SK-N-SH treated with all-trans-retinoic acid at 6 μM for 48 hours (cell line): ENCODE measurements at regions not wholly inside any gene's neighbourhood (a gene's known extent, or its start where the extent isn't known, plus 50 kb on each side); places are given as distances from the start of the nearest gene placed in this dataset.

ENCODE experiments used
- ATAC-seq: fragments of 200-7000 bp; cut with Tn5 transposase; 3 replicates; pipeline ENCODE4 v1.9.1; 2020; ENCODE audit warnings: mild to moderate bottlenecking, moderate library complexity
- ARNTL ChIP-seq: fragments of 450-650 bp; formaldehyde crosslinking; IDR thresholded peaks from 2 replicates; pipeline ENCODE4 v1.5.0; 2020; ENCODE audit warnings: low read depth, mild to moderate bottlenecking, moderate library complexity, borderline replicate concordance
- BACH2 ChIP-seq: fragments of 250-450 bp; sonication (Bioruptor Pico); IDR thresholded peaks from 2 replicates; pipeline ENCODE4 v1.9.0; 2021; ENCODE audit warnings: mild to moderate bottlenecking, borderline replicate concordance
- CREB5 ChIP-seq: fragments of 250-450 bp; sonication (Bioruptor Pico); IDR thresholded peaks from 2 replicates; pipeline ENCODE4 v1.5.1; 2020; ENCODE audit warnings: low read depth, mild to moderate bottlenecking, moderate library complexity
- CSDC2 ChIP-seq: fragments of 250-450 bp; sonication (Bioruptor Pico); IDR thresholded peaks from 2 replicates; pipeline ENCODE4 v1.5.0; 2020; ENCODE audit warnings: mild to moderate bottlenecking, moderate library complexity
- CSRNP3 ChIP-seq: fragments of 250-450 bp; sonication (Bioruptor Pico); IDR thresholded peaks from 2 replicates; pipeline ENCODE4 v1.5.1; 2021; ENCODE audit warnings: mild to moderate bottlenecking, moderate library complexity
- ESRRG ChIP-seq: fragments of 250-450 bp; sonication (Bioruptor Pico); IDR thresholded peaks from 2 replicates; pipeline ENCODE4 v1.6.1; 2021; ENCODE audit warnings: mild to moderate bottlenecking
- GLIS3 ChIP-seq: fragments of 250-450 bp; sonication (Bioruptor Pico); IDR thresholded peaks from 2 replicates; pipeline ENCODE4 v1.5.0; 2020; ENCODE audit warnings: mild to moderate bottlenecking, moderate library complexity
- ISL1 ChIP-seq: fragments of 250-450 bp; sonication (Bioruptor Pico); IDR thresholded peaks from 2 replicates; pipeline ENCODE4 v2.1.2; 2022; ENCODE audit warnings: mild to moderate bottlenecking, moderate library complexity
- POU6F1 ChIP-seq: fragments of 250-450 bp; sonication (Bioruptor Pico); IDR thresholded peaks from 2 replicates; pipeline ENCODE4 v1.8.0; 2021; ENCODE audit warnings: low read depth, mild to moderate bottlenecking, moderate library complexity, borderline replicate concordance
- PPARA ChIP-seq: fragments of 250-450 bp; sonication (Bioruptor Pico); IDR thresholded peaks from 2 replicates; pipeline ENCODE4 v1.5.0; 2020; ENCODE audit warnings: mild to moderate bottlenecking, borderline replicate concordance
- RARB ChIP-seq: fragments of 250-450 bp; sonication (Bioruptor Pico); IDR thresholded peaks from 2 replicates; pipeline ENCODE4 v1.8.0; 2021; ENCODE audit warnings: mild to moderate bottlenecking, moderate library complexity
- TCF4 ChIP-seq: fragments of 250-450 bp; sonication (Bioruptor Pico); IDR thresholded peaks from 2 replicates; pipeline ENCODE4 v1.8.0; 2021; ENCODE audit warnings: mild to moderate bottlenecking, moderate library complexity, borderline replicate concordance
- TOX ChIP-seq: fragments of 250-450 bp; sonication (Bioruptor Pico); IDR thresholded peaks from 2 replicates; pipeline ENCODE4 v1.8.0; 2021; ENCODE audit warnings: mild to moderate bottlenecking, moderate library complexity, borderline replicate concordance
- TSHZ2 ChIP-seq: fragments of 250-450 bp; sonication (Bioruptor Pico); IDR thresholded peaks from 2 replicates; pipeline ENCODE4 v1.5.0; 2020; ENCODE audit warnings: mild to moderate bottlenecking, moderate library complexity
- ZC3H10 ChIP-seq: fragments of 250-450 bp; sonication (Bioruptor Pico); IDR thresholded peaks from 2 replicates; pipeline ENCODE4 v1.5.1; 2021; ENCODE audit warnings: mild to moderate bottlenecking, moderate library complexity
- ZFP3 ChIP-seq: fragments of 250-450 bp; sonication (Bioruptor Pico); IDR thresholded peaks from 2 replicates; pipeline ENCODE4 v1.5.0; 2020; ENCODE audit warnings: mild to moderate bottlenecking, moderate library complexity
- ZFP30 ChIP-seq: fragments of 450-650 bp; formaldehyde crosslinking; IDR thresholded peaks from 2 replicates; pipeline ENCODE4 v1.5.0; 2022; ENCODE audit warnings: mild to moderate bottlenecking, moderate library complexity
- ZNF70 ChIP-seq: fragments of 450-650 bp; formaldehyde crosslinking; IDR thresholded peaks from 2 replicates; pipeline ENCODE4 v1.5.0; 2020; ENCODE audit warnings: mild to moderate bottlenecking, moderate library complexity
- ZNF8 ChIP-seq: fragments of 450-650 bp; formaldehyde crosslinking; IDR thresholded peaks from 2 replicates; pipeline ENCODE4 v1.5.0; 2020; ENCODE audit warnings: mild to moderate bottlenecking, moderate library complexity
- TF ChIP-seq, protein P1 (sequence below): fragments of 250-450 bp; sonication (Bioruptor Pico); IDR thresholded peaks from 2 replicates; pipeline ENCODE4 v1.8.0; 2020; ENCODE audit warnings: mild to moderate bottlenecking, moderate library complexity, borderline replicate concordance

- TF ChIP-seq ISL1 (no peak), ESRRG (CRISPR knock-in tag) (no peak), TCF4 (CRISPR knock-in tag) (no peak), CREB5 (no peak), ZFP30 (CRISPR knock-in tag) (no peak), BACH2 (CRISPR knock-in tag) (no peak), RARB (CRISPR knock-in tag) (no peak)
- TF ChIP-seq, protein P1, sequence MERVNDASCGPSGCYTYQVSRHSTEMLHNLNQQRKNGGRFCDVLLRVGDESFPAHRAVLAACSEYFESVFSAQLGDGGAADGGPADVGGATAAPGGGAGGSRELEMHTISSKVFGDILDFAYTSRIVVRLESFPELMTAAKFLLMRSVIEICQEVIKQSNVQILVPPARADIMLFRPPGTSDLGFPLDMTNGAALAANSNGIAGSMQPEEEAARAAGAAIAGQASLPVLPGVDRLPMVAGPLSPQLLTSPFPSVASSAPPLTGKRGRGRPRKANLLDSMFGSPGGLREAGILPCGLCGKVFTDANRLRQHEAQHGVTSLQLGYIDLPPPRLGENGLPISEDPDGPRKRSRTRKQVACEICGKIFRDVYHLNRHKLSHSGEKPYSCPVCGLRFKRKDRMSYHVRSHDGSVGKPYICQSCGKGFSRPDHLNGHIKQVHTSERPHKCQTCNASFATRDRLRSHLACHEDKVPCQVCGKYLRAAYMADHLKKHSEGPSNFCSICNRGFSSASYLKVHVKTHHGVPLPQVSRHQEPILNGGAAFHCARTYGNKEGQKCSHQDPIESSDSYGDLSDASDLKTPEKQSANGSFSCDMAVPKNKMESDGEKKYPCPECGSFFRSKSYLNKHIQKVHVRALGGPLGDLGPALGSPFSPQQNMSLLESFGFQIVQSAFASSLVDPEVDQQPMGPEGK, result no peak
- ATAC-seq, result no peak
Observed at GRCh38 chr2:37549598-37549997, 121.8 kb downstream of the CDC42EP3 start.

GRCh38 chr2:37550190-37550589, 121.3 kb downstream of the CDC42EP3 start:
- ATAC-seq, result no peak
- TF ChIP-seq TOX (CRISPR knock-in tag), result no peak
- no peak for TF ChIP-seq ZNF8 (CRISPR knock-in tag)
- TF ChIP-seq GLIS3 (CRISPR knock-in tag), result no peak
- TF ChIP-seq TCF4 (CRISPR knock-in tag), result no peak
- no peak for TF ChIP-seq TSHZ2 (CRISPR knock-in tag)
- TF ChIP-seq ZC3H10 (CRISPR knock-in tag), result no peak
- TF ChIP-seq CSRNP3 (CRISPR knock-in tag), result no peak
- TF ChIP-seq ZFP30 (CRISPR knock-in tag), result no peak
- no peak for TF ChIP-seq BACH2 (CRISPR knock-in tag)
- TF ChIP-seq CSDC2, result no peak
- no peak for TF ChIP-seq ISL1
- TF ChIP-seq RARB (CRISPR knock-in tag), result no peak
- no peak for TF ChIP-seq POU6F1 (CRISPR knock-in tag)
- no peak for TF ChIP-seq ZFP3 (CRISPR knock-in tag)
- TF ChIP-seq, all 23 proteins: peak for 0

- ATAC-seq, result 0 out of 3 replicates have a peak, but pooled peaks have one; percentile 28
- TF ChIP-seq PPARA (CRISPR knock-in tag) (no peak), ARNTL (CRISPR knock-in tag) (no peak), CREB5 (no peak), TSHZ2 (CRISPR knock-in tag) (no peak), ISL1 (peak; percentile 64), GLIS3 (CRISPR knock-in tag) (no peak), CSDC2 (no peak), ZNF70 (no peak), ESRRG (CRISPR knock-in tag) (0 out of 2 replicates have a peak, but pooled peaks have one; percentile 24), RARB (CRISPR knock-in tag) (no peak), TCF4 (CRISPR knock-in tag) (no peak)
Observed at GRCh38 chr2:37551783-37552182, 119.7 kb downstream of the CDC42EP3 start.
